PC-3 (cell line): ENCODE measurements at regions not wholly inside any gene's neighbourhood (a gene's known extent, or its start where the extent isn't known, plus 50 kb on each side); places are given as distances from the start of the nearest gene placed in this dataset.

Experiments used
- ATAC-seq: fragments of 200-7000 bp; cut with Tn5 transposase; 2 replicates; pipeline ENCODE4 v1.9.1; 2020; ENCODE audit warnings: mild to moderate bottlenecking, moderate library complexity
- BruUV-seq: library from RNA; stranded (reverse); fragments of 400-500 nt; replicated peaks from 2 replicates; lab custom pipeline; 2021; lab: Mats Ljungman, UMichigan
- CTCF ChIA-PET: fragments of 300-600 bp; sonication (Branson Sonifier 250); formaldehyde crosslinking; loops from one replicate; lab custom pipeline; 2022; ENCODE audit warnings: antibody characterized with exemption; lab: Charles Lee
- POLR2A ChIA-PET: fragments of 300-600 bp; sonication (Branson Sonifier 250); formaldehyde crosslinking; loops from one replicate; lab custom pipeline; 2022; ENCODE audit warnings: antibody characterized with exemption; ENCODE audit not compliant: unreplicated experiment; lab: Charles Lee
- DNase-seq: peaks from one replicate; pipeline ENCODE4 v3.0.0-alpha.2; 2015
- H2AFZ ChIP-seq: fragments of 300-600 bp; sonication (generic); 2 replicates; pipeline ENCODE4 v1.6.0; 2016; ENCODE audit warnings: antibody characterized with exemption, low read length
- H3F3A ChIP-seq: fragments of 300-600 bp; sonication (generic); one replicate; pipeline ENCODE4 v1.6.0; 2017; ENCODE audit warnings: antibody characterized with exemption, low read length, control low read depth, mild to moderate bottlenecking; ENCODE audit not compliant: unreplicated experiment
- H3K27ac ChIP-seq: fragments of 300-600 bp; sonication (generic); 2 replicates; pipeline ENCODE4 v1.5.1; 2016; ENCODE audit warnings: mild to moderate bottlenecking, low read length
- H3K27me3 ChIP-seq: fragments of 300-600 bp; sonication (generic); 2 replicates; pipeline ENCODE4 v1.6.1; 2016; ENCODE audit warnings: low read length, mixed read lengths
- H3K36me3 ChIP-seq: fragments of 300-600 bp; sonication (generic); 2 replicates; pipeline ENCODE4 v1.6.1; 2016; ENCODE audit warnings: low read depth, mixed run types, low read length, mixed read lengths
- H3K4me1 ChIP-seq: fragments of 300-600 bp; sonication (generic); 2 replicates; pipeline ENCODE4 v1.5.1; 2016; ENCODE audit warnings: low read length; ENCODE audit not compliant: insufficient read depth
- H3K4me2 ChIP-seq: fragments of 300-600 bp; sonication (generic); 2 replicates; pipeline ENCODE4 v1.6.0; 2016; ENCODE audit warnings: low read length
- H3K4me3 ChIP-seq: fragments of 300-600 bp; sonication (generic); 2 replicates; pipeline ENCODE4 v1.5.1; 2016; ENCODE audit warnings: mild to moderate bottlenecking, low read length, mixed read lengths
- H3K79me2 ChIP-seq: fragments of 300-600 bp; sonication (generic); 2 replicates; pipeline ENCODE4 v1.6.1; 2017; ENCODE audit warnings: low read length, mixed read lengths
- H3K9ac ChIP-seq: fragments of 300-600 bp; sonication (generic); 2 replicates; pipeline ENCODE4 v1.6.0; 2016; ENCODE audit warnings: mild to moderate bottlenecking, low read length
- H3K9me2 ChIP-seq: fragments of 300-600 bp; sonication (generic); replicated peaks from 2 replicates; pipeline ENCODE4 v1.6.1; 2016; ENCODE audit warnings: mixed run types, low read length, mixed read lengths
- H3K9me3 ChIP-seq: fragments of 300-600 bp; sonication (generic); 2 replicates; pipeline ENCODE4 v1.6.1; 2016; ENCODE audit warnings: low read length, mixed read lengths
- H4K20me1 ChIP-seq: fragments of 300-600 bp; sonication (generic); 2 replicates; pipeline ENCODE4 v1.6.1; 2016; ENCODE audit warnings: low read length, mixed read lengths
- CTCF ChIP-seq: fragments of 300-600 bp; sonication (generic); conservative IDR thresholded peaks from 2 replicates; pipeline ENCODE4 v1.5.1; 2017; ENCODE audit warnings: antibody characterized with exemption, low read depth, mild to moderate bottlenecking, low read length
- EZH2 ChIP-seq: fragments of 300-600 bp; sonication (generic); IDR thresholded peaks from one replicate; pipeline ENCODE4 v1.6.1; 2017; ENCODE audit warnings: antibody characterized with exemption, mild to moderate bottlenecking, low read length; ENCODE audit not compliant: unreplicated experiment
- EZH2phosphoT487 ChIP-seq: fragments of 300-600 bp; sonication (generic); IDR thresholded peaks from 2 replicates; pipeline ENCODE4 v1.6.1; 2018; ENCODE audit warnings: mild to moderate bottlenecking, antibody characterized with exemption, low read length, borderline replicate concordance
- intact Hi-C: fragments of 100-400 bp; cut with micrococcal nuclease; formaldehyde crosslinking; loops from 2 replicates; pipeline ENCODE4 v1.9.0; 2023

DNA sequence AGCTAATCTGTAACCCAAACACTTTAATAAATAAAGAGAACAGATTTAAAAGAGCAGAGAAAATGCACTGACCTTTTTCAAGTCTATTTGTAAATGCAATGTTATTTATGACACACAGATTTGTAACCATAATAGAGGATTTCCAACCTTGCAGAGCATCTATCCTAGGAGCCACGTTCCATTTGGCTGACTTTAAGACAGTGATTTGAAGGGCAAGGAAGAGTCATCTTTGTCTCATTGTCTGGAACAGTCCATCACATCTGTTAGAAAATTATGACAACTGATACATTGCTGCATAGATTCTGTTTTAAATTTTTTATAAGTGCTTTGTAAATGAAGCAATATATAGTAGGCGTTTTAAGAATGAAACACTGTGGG, 90.8 kb upstream of the L3MBTL4 start:
- Histone ChIP-seq H3K9ac (no peak overlapping the region), H3K4me3 (no peak overlapping the region), H3K79me2 (no peaks in the 10 kb centered on the region), H2AFZ (no peak overlapping the region), H3K4me2 (no peak overlapping the region), H3K27me3 (0 out of 2 replicates have a peak, but pooled peaks cover 8% of the 10 kb centered on the region), H3K27ac (no peak overlapping the region), H3K9me3 (no peaks in the 10 kb centered on the region), H3K4me1 (peaks cover 15% of the 10 kb centered on the region), H4K20me1 (no peaks in the 10 kb centered on the region), H3F3A (no peaks in the 10 kb centered on the region), H3K36me3 (no peaks in the 10 kb centered on the region), H3K9me2 (no peaks in the 10 kb centered on the region)
- TF ChIP-seq EZH2, result no peak
- CTCF ChIA-PET, result no interaction called here
- no peak for DNase-seq
- ATAC-seq, result no peak
- intact Hi-C loops, result no loop called here
- POLR2A ChIA-PET, result no interaction called here
- no TSS peak for BruUV-seq

DNA sequence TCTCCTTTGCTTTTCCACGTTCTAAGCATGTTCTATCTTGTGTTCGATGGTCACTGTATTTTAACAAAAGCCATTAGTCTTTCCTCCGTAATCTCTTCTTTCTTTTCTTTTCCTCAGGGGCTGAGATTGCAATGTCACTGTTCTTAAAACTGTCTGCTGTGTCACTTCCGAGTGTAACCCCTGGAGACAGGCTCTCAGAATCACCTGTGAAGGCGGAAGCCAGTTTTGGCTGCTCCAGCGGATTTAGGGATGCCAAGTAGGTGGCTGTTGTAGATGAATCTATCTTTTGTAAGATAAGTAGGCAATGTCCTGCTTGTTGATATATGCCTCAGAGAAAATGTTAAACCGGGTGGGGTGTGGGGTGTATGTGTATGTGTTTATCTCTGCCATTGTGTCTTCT, 94.7 kb upstream of the L3MBTL4 start:
- intact Hi-C loops, result no loop called here
- ChIA-PET POLR2A (no interaction called here), CTCF (no interaction called here)
- no peaks in the 10 kb centered on the region for H3K27me3 ChIP-seq
- no peaks in the 10 kb centered on the region for H3K79me2 ChIP-seq
- ATAC-seq (peak; percentile 49), DNase-seq (no peak)
- peak overlapping the region; percentile 3; the same call in 1 of the 2 replicates for H3K27ac ChIP-seq
- no peaks in the 10 kb centered on the region for H3K36me3 ChIP-seq
- peak overlapping the region; percentile 54 for H3K4me2 ChIP-seq
- no TSS peak for BruUV-seq
- H4K20me1 ChIP-seq, result no peaks in the 10 kb centered on the region
- no peaks in the 10 kb centered on the region for H3K9me3 ChIP-seq
- no peaks in the 10 kb centered on the region for H3F3A ChIP-seq
- no peak overlapping the region; the same call in 1 of the 2 replicates for H3K4me3 ChIP-seq
- peak overlapping the region; percentile 12; the same call in 1 of the 2 replicates for H2AFZ ChIP-seq
- no peak overlapping the region for H3K9ac ChIP-seq
- peaks cover 16% of the 10 kb centered on the region for H3K4me1 ChIP-seq
- H3K9me2 ChIP-seq, result no peaks in the 10 kb centered on the region
- TF ChIP-seq EZH2 (no peak), EZH2phosphoT487 (no peak), CTCF (no peak)

DNA sequence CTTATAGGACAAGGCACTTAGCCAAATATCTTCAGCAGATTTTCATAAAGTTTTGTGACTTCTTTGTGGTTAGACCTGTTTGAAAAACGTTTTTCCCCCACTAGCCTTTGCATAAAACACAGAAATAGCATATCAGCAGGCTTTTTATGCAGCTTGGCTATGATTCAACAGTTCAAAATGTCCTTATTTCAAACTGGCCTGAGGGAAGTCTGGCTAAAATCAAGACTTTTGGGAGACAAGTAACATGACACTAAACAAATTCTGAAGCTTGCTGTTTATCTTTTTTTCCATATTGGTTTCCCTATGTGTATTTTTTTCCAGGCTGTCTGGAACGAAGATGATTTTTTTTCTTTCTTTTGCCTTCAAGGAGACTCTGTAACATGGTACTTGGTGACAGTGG, 95.1 kb upstream of the L3MBTL4 start:
- H3K9ac ChIP-seq, result no peak overlapping the region
- no peaks in the 10 kb centered on the region for H3K9me2 ChIP-seq
- no TSS peak for BruUV-seq
- peak overlapping the region; percentile 54 for H3K4me2 ChIP-seq
- no peaks in the 10 kb centered on the region for H4K20me1 ChIP-seq
- H3K79me2 ChIP-seq, result no peaks in the 10 kb centered on the region
- H3K9me3 ChIP-seq, result no peaks in the 10 kb centered on the region
- TF ChIP-seq EZH2 (no peak), EZH2phosphoT487 (no peak), CTCF (no peak)
- no peaks in the 10 kb centered on the region for H3F3A ChIP-seq
- no peaks in the 10 kb centered on the region for H3K36me3 ChIP-seq
- no peak overlapping the region; the same call in 1 of the 2 replicates for H3K27ac ChIP-seq
- peak; percentile 83 for DNase-seq
- H3K27me3 ChIP-seq, result no peaks in the 10 kb centered on the region
- H3K4me1 ChIP-seq, result peaks cover 16% of the 10 kb centered on the region
- POLR2A ChIA-PET, result no interaction called here
- intact Hi-C loops, result no loop called here
- ATAC-seq, result peak; percentile 79
- no peak overlapping the region; the same call in 1 of the 2 replicates for H3K4me3 ChIP-seq
- CTCF ChIA-PET, result no interaction called here
- peak overlapping the region; percentile 12; the same call in 1 of the 2 replicates for H2AFZ ChIP-seq
